ENCODE measurements at regions not wholly inside any gene's neighbourhood (a gene's known extent, or its start where the extent isn't known, plus 50 kb on each side); places are given as distances from the start of the nearest gene placed in this dataset.

- no peak for TF ChIP-seq CTCF (IDR thresholded peaks at IDR 0.05)
- no peak for TF ChIP-seq ZNF512 (CRISPR knock-in tag; IDR thresholded peaks at IDR 0.05; ENCODE audit: borderline replicate concordance)
- TF ChIP-seq PRDM15 (CRISPR knock-in tag; IDR thresholded peaks at IDR 0.05) = no peak
- TF ChIP-seq ZBTB43 (CRISPR knock-in tag; IDR thresholded peaks at IDR 0.05) = no peak
- no peak for TF ChIP-seq MAX (CRISPR knock-in tag; IDR thresholded peaks at IDR 0.05)
- TF ChIP-seq ZNF263 (CRISPR knock-in tag; IDR thresholded peaks at IDR 0.05; ENCODE audit: low read depth) = no peak
- no peak for TF ChIP-seq ETV6 (CRISPR knock-in tag; IDR thresholded peaks at IDR 0.05)
- TF ChIP-seq JUN (CRISPR knock-in tag; IDR thresholded peaks at IDR 0.05) = no peak
- no peak for TF ChIP-seq ATF1 (CRISPR knock-in tag; IDR thresholded peaks at IDR 0.05)
- no peak for TF ChIP-seq ATF6 (CRISPR knock-in tag; IDR thresholded peaks at IDR 0.05)
- no peak for TF ChIP-seq ATF3 (CRISPR knock-in tag; conservative IDR thresholded peaks at IDR 0.05)
- no peak for TF ChIP-seq AFF4 (CRISPR knock-in tag; IDR thresholded peaks at IDR 0.05; ENCODE audit: borderline replicate concordance)
Observed at GRCh38 chr3:90184861-90185260, 1077.4 kb downstream of the EPHA3 start.

All from WTC11 (cell line).